Ovary (tissue), 7 donors: ENCODE measurements at regions not wholly inside any gene's neighbourhood (a gene's known extent, or its start where the extent isn't known, plus 50 kb on each side); places are given as distances from the start of the nearest gene placed in this dataset.

Source experiments
- DNase-seq, 5 donors: peaks; one replicate each; pipeline ENCODE4 v3.0.0-alpha.2; 2019 to 2020
- H3K27ac ChIP-seq, 2 donors: fragments of 200-600 bp; one replicate each; pipeline versions ENCODE4 v1.5.1 to v1.8.0; 2019 to 2022
- H3K27me3 ChIP-seq: fragments of 200-600 bp; one replicate; pipeline ENCODE4 v1.8.0; 2022
- H3K36me3 ChIP-seq: fragments of 200-600 bp; sonication (generic); one replicate; pipeline ENCODE4 v1.5.1; 2019
- H3K4me1 ChIP-seq: one replicate; pipeline ENCODE4 v1.8.1; 2013; ENCODE audit warnings: mild to moderate bottlenecking, moderate library complexity; ENCODE audit not compliant: insufficient read depth
- H3K4me3 ChIP-seq: fragments of 200-600 bp; sonication (generic); one replicate; pipeline ENCODE4 v1.5.1; 2017
- H3K9me3 ChIP-seq, 2 donors: fragments of 200-600 bp in 1 of 2; sonication (generic) in 1 of 2; one replicate each; pipeline versions ENCODE4 v1.5.1 to v1.8.1; 2013 to 2019; ENCODE audit warnings: mild to moderate bottlenecking in 1 of 2, moderate library complexity in 1 of 2
- EP300 ChIP-seq: sonication (generic); formaldehyde crosslinking; IDR thresholded peaks from one replicate; pipeline ENCODE4 v1.6.1; 2017; ENCODE audit warnings: antibody characterized with exemption
- POLR2A ChIP-seq: fragments of 450-650 bp; IDR thresholded peaks from one replicate; pipeline ENCODE4 v1.6.1; 2017; ENCODE audit warnings: antibody characterized with exemption, mild to moderate bottlenecking, moderate library complexity
- WGBS, 3 donors: extraction: QIAGEN DNeasy Blood & Tissue Kit in 1 of 3; methylation state at CpG; one replicate each; pipeline versions ENCODE4 v1.1.5 to v1.1.7; 2013 to 2017; 5-methylcytosine and 5-hydroxymethylcytosine counted together
- intact Hi-C, 4 donors: fragments of 100-400 bp; cut with DNase I; formaldehyde crosslinking; loops; one replicate each; pipeline versions ENCODE4 v1.11.0 to v1.15.1; 2022 to 2023
- TF ChIP-seq, protein P1 (sequence below), 3 donors: fragments of 450-650 bp in 2 of 3; fragments of 200-600 bp in 1 of 3; IDR thresholded peaks; one replicate each; pipeline versions ENCODE4 v1.5.1 to v1.8.0; 2016 to 2022; ENCODE audit warnings: antibody characterized with exemption in 3 of 3, mild to moderate bottlenecking in 1 of 3
- donor health status: DM: no; HTN: no; CAD: no; lungs with moderate emphysema.
- donor health status: DM: no; HTN: no; CAD: no.
- donor health status: Bipolar disorder and iron deficiency.
- donor health status: DM: no; HTN: no; CAD: no.
- donor health status: DM: yes; HTN: yes; CAD: no.

DNA sequence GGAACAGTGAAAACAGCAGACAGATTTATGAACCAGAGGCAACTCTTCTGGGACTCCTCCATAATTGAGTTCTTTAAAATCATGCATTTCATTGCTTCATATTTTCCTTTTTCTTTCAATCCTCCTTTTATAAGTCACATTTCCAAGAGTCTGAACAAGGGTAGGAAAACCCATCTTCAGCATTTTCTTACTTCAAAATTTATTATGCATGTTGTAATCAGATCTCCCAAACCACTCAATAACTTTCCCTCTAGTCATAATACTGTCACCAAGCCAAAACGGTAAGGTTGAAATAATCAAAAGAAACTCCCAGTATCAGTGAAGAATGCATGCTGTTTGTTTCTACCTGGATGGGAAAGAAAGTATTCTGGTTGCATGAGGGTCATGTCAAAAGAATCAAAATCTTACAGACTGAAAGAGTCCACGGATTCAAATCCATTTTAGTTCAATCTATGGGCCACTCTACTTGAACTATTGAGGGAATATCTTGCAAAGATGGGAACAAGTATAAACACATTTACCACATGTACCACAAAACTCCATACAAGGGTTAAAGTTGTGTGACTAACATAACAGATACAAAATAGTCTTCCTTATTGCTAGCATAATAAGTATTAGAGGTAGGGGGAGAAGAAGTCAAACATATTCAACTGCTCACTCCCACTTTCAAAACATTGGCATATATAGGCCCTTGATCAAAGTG, 797.3 kb downstream of the MAT2B start:
- intact Hi-C loops, result no loop called here
- TF ChIP-seq POLR2A (no peak), EP300 (no peak)
- TF ChIP-seq, protein P1, sequence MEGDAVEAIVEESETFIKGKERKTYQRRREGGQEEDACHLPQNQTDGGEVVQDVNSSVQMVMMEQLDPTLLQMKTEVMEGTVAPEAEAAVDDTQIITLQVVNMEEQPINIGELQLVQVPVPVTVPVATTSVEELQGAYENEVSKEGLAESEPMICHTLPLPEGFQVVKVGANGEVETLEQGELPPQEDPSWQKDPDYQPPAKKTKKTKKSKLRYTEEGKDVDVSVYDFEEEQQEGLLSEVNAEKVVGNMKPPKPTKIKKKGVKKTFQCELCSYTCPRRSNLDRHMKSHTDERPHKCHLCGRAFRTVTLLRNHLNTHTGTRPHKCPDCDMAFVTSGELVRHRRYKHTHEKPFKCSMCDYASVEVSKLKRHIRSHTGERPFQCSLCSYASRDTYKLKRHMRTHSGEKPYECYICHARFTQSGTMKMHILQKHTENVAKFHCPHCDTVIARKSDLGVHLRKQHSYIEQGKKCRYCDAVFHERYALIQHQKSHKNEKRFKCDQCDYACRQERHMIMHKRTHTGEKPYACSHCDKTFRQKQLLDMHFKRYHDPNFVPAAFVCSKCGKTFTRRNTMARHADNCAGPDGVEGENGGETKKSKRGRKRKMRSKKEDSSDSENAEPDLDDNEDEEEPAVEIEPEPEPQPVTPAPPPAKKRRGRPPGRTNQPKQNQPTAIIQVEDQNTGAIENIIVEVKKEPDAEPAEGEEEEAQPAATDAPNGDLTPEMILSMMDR (IDR thresholded peaks at IDR 0.05), result no peak
- 33 to 48% (median 44%) methylated on average over 2 of the region's 2 CpGs for WGBS, 3 donors
- no peaks in the 10 kb centered on the region for H3K9me3 ChIP-seq
- H3K27ac ChIP-seq, result no peak overlapping the region
- H3K36me3 ChIP-seq, result no peaks in the 10 kb centered on the region
- H3K27me3 ChIP-seq, result no peaks in the 10 kb centered on the region
- DNase-seq, result no peak
- H3K4me1 ChIP-seq, result no peaks in the 10 kb centered on the region
- no peak overlapping the region for H3K4me3 ChIP-seq

GRCh38 chr5:164303646-164304215, 798.3 kb downstream of the MAT2B start:
- WGBS, 3 donors, result 3 to 11% (median 6%) methylated on average over 2 of the region's 2 CpGs
- H3K36me3 ChIP-seq, result no peaks in the 10 kb centered on the region
- H3K4me1 ChIP-seq, result no peaks in the 10 kb centered on the region
- TF ChIP-seq, protein P1 (IDR thresholded peaks at IDR 0.05), result no peak
- TF ChIP-seq EP300 (no peak), POLR2A (no peak)
- no peaks in the 10 kb centered on the region for H3K9me3 ChIP-seq
- H3K27ac ChIP-seq, result no peak overlapping the region
- no peak for DNase-seq
- intact Hi-C loops, result no loop called here
- no peak overlapping the region for H3K4me3 ChIP-seq
- no peaks in the 10 kb centered on the region for H3K27me3 ChIP-seq

DNA sequence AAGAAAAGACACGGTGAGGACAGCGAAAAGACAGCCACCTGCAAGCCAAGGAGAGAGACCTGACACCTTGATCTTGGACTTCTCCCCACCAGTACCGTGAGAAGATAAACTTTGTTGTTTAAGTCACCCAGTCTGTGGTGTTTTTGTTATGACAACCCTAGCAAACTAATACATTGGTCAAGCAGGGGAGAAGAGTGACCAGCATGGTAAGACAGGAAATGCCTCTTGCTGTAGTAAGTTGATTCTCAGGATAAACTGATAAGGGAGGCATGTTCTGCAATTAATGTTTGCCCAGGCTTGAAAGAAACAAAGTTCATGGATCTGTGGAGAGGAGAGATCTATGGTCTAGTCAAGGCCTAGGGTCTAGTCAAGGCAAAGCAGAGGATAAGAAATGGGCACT, 801.2 kb downstream of the MAT2B start:
- WGBS, 3 donors, result 91 to 96% (median 91%) methylated on average over 3 of the region's 3 CpGs
- no peaks in the 10 kb centered on the region for H3K27me3 ChIP-seq

GRCh38 chr5:164312801-164313200, 807.4 kb downstream of the MAT2B start:
- no peak overlapping the region for H3K27ac ChIP-seq
- intact Hi-C loops, result no loop called here
- DNase-seq, result no peak
- no peak overlapping the region for H3K4me3 ChIP-seq
- H3K27me3 ChIP-seq, result no peaks in the 10 kb centered on the region
- 88 to 92% (median 89%) methylated on average over 5 of the region's 5 CpGs for WGBS, 3 donors
- H3K9me3 ChIP-seq, result no peaks in the 10 kb centered on the region
- H3K4me1 ChIP-seq, result no peaks in the 10 kb centered on the region
- TF ChIP-seq POLR2A, result no peak
- TF ChIP-seq, protein P1 (IDR thresholded peaks at IDR 0.05), result no peak
- no peak for TF ChIP-seq EP300
- H3K36me3 ChIP-seq, result no peaks in the 10 kb centered on the region

More for the DNA sequence above, 801.2 kb downstream of the MAT2B start:
- H3K4me3 ChIP-seq, result no peak overlapping the region
- H3K36me3 ChIP-seq, result no peaks in the 10 kb centered on the region
- H3K27ac ChIP-seq, result no peak overlapping the region
- no peak for DNase-seq
- no peak for TF ChIP-seq POLR2A
- TF ChIP-seq, protein P1 (IDR thresholded peaks at IDR 0.05), result no peak
- no peak for TF ChIP-seq EP300
- no peaks in the 10 kb centered on the region for H3K4me1 ChIP-seq
- H3K9me3 ChIP-seq, result no peaks in the 10 kb centered on the region
- intact Hi-C loops, result no loop called here
